DND-41 (cell line): ENCODE measurements at regions not wholly inside any gene's neighbourhood (a gene's known extent, or its start where the extent isn't known, plus 50 kb on each side); places are given as distances from the start of the nearest gene placed in this dataset.

Experiments
- ATAC-seq: fragments of 200-7000 bp; cut with Tn5 transposase; 3 replicates; pipeline ENCODE4 v1.9.1; 2021; ENCODE audit warnings: low read depth; ENCODE audit not compliant: insufficient read depth
- DNase-seq: peaks from one replicate; pipeline ENCODE4 v3.0.0-alpha.2; 2020
- H2AFZ ChIP-seq: 2 replicates; pipeline ENCODE4 v1.6.0; 2012; ENCODE audit warnings: low read depth, low read length
- H3K27ac ChIP-seq: 2 replicates; pipeline ENCODE4 v1.5.1; 2012; ENCODE audit warnings: low read length, inconsistent platforms
- H3K27me3 ChIP-seq: fragments of 200-600 bp; sonication (generic); 2 replicates; pipeline ENCODE4 v1.6.0; 2012; ENCODE audit warnings: low read length, mild to moderate bottlenecking, inconsistent platforms; ENCODE audit not compliant: insufficient read depth, poor library complexity
- H3K36me3 ChIP-seq: 2 replicates; pipeline ENCODE4 v1.5.1; 2012; ENCODE audit warnings: low read length, inconsistent platforms; ENCODE audit not compliant: insufficient read depth
- H3K4me1 ChIP-seq: 2 replicates; pipeline ENCODE4 v1.5.1; 2012; ENCODE audit warnings: mild to moderate bottlenecking, low read length; ENCODE audit not compliant: insufficient read depth
- H3K4me2 ChIP-seq: 2 replicates; pipeline ENCODE4 v1.6.0; 2012; ENCODE audit warnings: mild to moderate bottlenecking, moderate library complexity, low read length, inconsistent platforms; ENCODE audit not compliant: insufficient read depth
- H3K4me3 ChIP-seq, 2 experiments: fragments of 200-600 bp in 1 of 2; shearing (Covaris generic) in 1 of 2; 2 replicates each; pipeline ENCODE4 v1.5.1; 2012 to 2016; ENCODE audit warnings: inconsistent platforms in 2 of 2, low read length in 2 of 2, mild to moderate bottlenecking in 2 of 2, low read depth in 1 of 2, moderate library complexity in 1 of 2
- H3K79me2 ChIP-seq: 2 replicates; pipeline ENCODE4 v1.6.0; 2012; ENCODE audit warnings: low read length, inconsistent platforms; ENCODE audit not compliant: insufficient read depth
- H3K9ac ChIP-seq: 2 replicates; pipeline ENCODE4 v1.6.0; 2012; ENCODE audit warnings: low read depth, mild to moderate bottlenecking, inconsistent platforms, low read length, moderate library complexity
- H3K9me3 ChIP-seq: 2 replicates; pipeline ENCODE4 v1.5.1; 2012; ENCODE audit warnings: low read length, moderate library complexity, mild to moderate bottlenecking, inconsistent platforms; ENCODE audit not compliant: insufficient read depth, severe bottlenecking
- H4K20me1 ChIP-seq: 2 replicates; pipeline ENCODE4 v1.6.0; 2012; ENCODE audit warnings: low read length; ENCODE audit not compliant: insufficient read depth
- EZH2 ChIP-seq: IDR thresholded peaks from 3 replicates; pipeline ENCODE4 v1.6.1; 2012; ENCODE audit warnings: borderline replicate concordance, low read depth, mild to moderate bottlenecking, moderate library complexity, low read length, inconsistent platforms; ENCODE audit not compliant: severe bottlenecking
- TF ChIP-seq, protein P1 (sequence below): IDR thresholded peaks from 2 replicates; pipeline ENCODE4 v1.5.1; 2012; ENCODE audit warnings: borderline replicate concordance, low read length, moderate library complexity, mild to moderate bottlenecking; ENCODE audit not compliant: poor library complexity, severe bottlenecking; ENCODE audit errors: extremely low read depth

GRCh38 chr2:190791347-190791975 lies 89.2 kb upstream of the GLS start:
- H3K4me1 ChIP-seq = peaks cover 5% of the 10 kb centered on the region; the same call in 1 of the 2 replicates
- ATAC-seq (peak; percentile 69; the same call in 2 of the 3 replicates), DNase-seq (peak; percentile 16)
- no peak overlapping the region for H2AFZ ChIP-seq
- H3K4me2 ChIP-seq = no peak overlapping the region
- H3K79me2 ChIP-seq = no peaks in the 10 kb centered on the region
- H3K27ac ChIP-seq = no peak overlapping the region
- no peaks in the 10 kb centered on the region for H3K9me3 ChIP-seq
- no peak overlapping the region for H3K9ac ChIP-seq
- H3K36me3 ChIP-seq = no peaks in the 10 kb centered on the region
- TF ChIP-seq EZH2 = no peak
- TF ChIP-seq, protein P1, sequence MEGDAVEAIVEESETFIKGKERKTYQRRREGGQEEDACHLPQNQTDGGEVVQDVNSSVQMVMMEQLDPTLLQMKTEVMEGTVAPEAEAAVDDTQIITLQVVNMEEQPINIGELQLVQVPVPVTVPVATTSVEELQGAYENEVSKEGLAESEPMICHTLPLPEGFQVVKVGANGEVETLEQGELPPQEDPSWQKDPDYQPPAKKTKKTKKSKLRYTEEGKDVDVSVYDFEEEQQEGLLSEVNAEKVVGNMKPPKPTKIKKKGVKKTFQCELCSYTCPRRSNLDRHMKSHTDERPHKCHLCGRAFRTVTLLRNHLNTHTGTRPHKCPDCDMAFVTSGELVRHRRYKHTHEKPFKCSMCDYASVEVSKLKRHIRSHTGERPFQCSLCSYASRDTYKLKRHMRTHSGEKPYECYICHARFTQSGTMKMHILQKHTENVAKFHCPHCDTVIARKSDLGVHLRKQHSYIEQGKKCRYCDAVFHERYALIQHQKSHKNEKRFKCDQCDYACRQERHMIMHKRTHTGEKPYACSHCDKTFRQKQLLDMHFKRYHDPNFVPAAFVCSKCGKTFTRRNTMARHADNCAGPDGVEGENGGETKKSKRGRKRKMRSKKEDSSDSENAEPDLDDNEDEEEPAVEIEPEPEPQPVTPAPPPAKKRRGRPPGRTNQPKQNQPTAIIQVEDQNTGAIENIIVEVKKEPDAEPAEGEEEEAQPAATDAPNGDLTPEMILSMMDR = no peak
- no peaks in the 10 kb centered on the region for H3K27me3 ChIP-seq
- H3K4me3 ChIP-seq = no peak overlapping the region
- no peaks in the 10 kb centered on the region for H4K20me1 ChIP-seq

GRCh38 chr2:190791976-190792575 lies 88.5 kb upstream of the GLS start:
- no peak overlapping the region for H3K4me2 ChIP-seq
- no peak overlapping the region for H2AFZ ChIP-seq
- no peak overlapping the region for H3K27ac ChIP-seq
- H3K27me3 ChIP-seq = no peaks in the 10 kb centered on the region
- ATAC-seq = no peak
- TF ChIP-seq EZH2 = no peak
- TF ChIP-seq, protein P1 = no peak
- peaks cover 5% of the 10 kb centered on the region; the same call in 1 of the 2 replicates for H3K4me1 ChIP-seq
- H4K20me1 ChIP-seq = no peaks in the 10 kb centered on the region
- no peak overlapping the region for H3K4me3 ChIP-seq
- no peak overlapping the region for H3K9ac ChIP-seq
- no peaks in the 10 kb centered on the region for H3K36me3 ChIP-seq
- no peaks in the 10 kb centered on the region for H3K79me2 ChIP-seq
- DNase-seq = no peak
- no peaks in the 10 kb centered on the region for H3K9me3 ChIP-seq

GRCh38 chr2:190792956-190793888 lies 87.4 kb upstream of the GLS start:
- no peaks in the 10 kb centered on the region for H3K79me2 ChIP-seq
- no peak overlapping the region for H3K4me3 ChIP-seq
- peaks cover 5% of the 10 kb centered on the region; the same call in 1 of the 2 replicates for H3K4me1 ChIP-seq
- no peak for TF ChIP-seq EZH2
- TF ChIP-seq, protein P1 = no peak
- DNase-seq (no peak), ATAC-seq (no peak)
- H3K9ac ChIP-seq = no peak overlapping the region
- no peaks in the 10 kb centered on the region for H4K20me1 ChIP-seq
- no peak overlapping the region for H3K4me2 ChIP-seq
- no peaks in the 10 kb centered on the region for H3K27me3 ChIP-seq
- no peaks in the 10 kb centered on the region for H3K9me3 ChIP-seq
- H3K36me3 ChIP-seq = no peaks in the 10 kb centered on the region
- H3K27ac ChIP-seq = no peak overlapping the region
- no peak overlapping the region for H2AFZ ChIP-seq
